ENCODE measurements at regions not wholly inside any gene's neighbourhood (a gene's known extent, or its start where the extent isn't known, plus 50 kb on each side); places are given as distances from the start of the nearest gene placed in this dataset.
"Not testable (repeated sequence)": the region's sequence is repeated elsewhere in the genome, so short reads cannot be mapped to it uniquely, and the experiment has no call there.

DNA sequence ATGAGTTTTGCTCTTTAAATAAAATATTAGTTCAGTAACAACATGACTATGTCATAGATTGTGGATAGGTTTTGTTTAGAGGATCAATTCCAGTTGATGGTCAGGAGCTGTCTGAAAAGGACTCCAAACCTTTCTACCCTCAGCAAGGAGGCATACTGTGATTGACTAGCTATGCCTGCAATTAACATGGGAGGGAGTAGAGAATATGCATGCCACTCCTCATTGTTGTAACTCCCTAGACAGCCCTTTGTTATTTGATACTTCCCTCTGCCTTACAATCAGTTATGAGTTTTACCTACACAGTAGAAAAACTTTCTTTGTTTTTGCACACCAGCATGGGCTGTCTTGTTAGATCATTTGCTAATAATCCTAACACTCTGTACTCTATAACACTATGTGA lies 1418.5 kb downstream of the KHDRBS2 start:
- H3K4me3 ChIP-seq (ENCODE audit: low read length): no peak overlapping the region
- H3K9ac ChIP-seq (ENCODE audit: low read depth, low read length): no peak overlapping the region
- H3K36me3 ChIP-seq (ENCODE audit: insufficient read depth, low read depth, low read length): no peaks in the 10 kb centered on the region
- no peak overlapping the region for H3K27ac ChIP-seq (ENCODE audit: low read length)
- peaks cover 7% of the 10 kb centered on the region for H3K4me1 ChIP-seq (ENCODE audit: insufficient read depth, low read length)
- H3K27me3 ChIP-seq (ENCODE audit: insufficient read depth, low read length): no peaks in the 10 kb centered on the region
- no peaks in the 10 kb centered on the region for H3K9me3 ChIP-seq (ENCODE audit: insufficient read depth, low read depth, low read length)

GRCh38 chr6:60843175-60843982 lies 1442.6 kb downstream of the KHDRBS2 start:
- not testable (repeated sequence) for H3K36me3 ChIP-seq (ENCODE audit: insufficient read depth, low read depth, low read length); H3K4me3 ChIP-seq (ENCODE audit: low read length); H3K27ac ChIP-seq (ENCODE audit: low read length); H3K9me3 ChIP-seq (ENCODE audit: insufficient read depth, low read depth, low read length); H3K4me1 ChIP-seq (ENCODE audit: insufficient read depth, low read length); H3K27me3 ChIP-seq (ENCODE audit: insufficient read depth, low read length)
- peak overlapping the region; percentile 32; the same call in 1 of the 2 replicates for H3K9ac ChIP-seq (ENCODE audit: low read depth, low read length)

DNA sequence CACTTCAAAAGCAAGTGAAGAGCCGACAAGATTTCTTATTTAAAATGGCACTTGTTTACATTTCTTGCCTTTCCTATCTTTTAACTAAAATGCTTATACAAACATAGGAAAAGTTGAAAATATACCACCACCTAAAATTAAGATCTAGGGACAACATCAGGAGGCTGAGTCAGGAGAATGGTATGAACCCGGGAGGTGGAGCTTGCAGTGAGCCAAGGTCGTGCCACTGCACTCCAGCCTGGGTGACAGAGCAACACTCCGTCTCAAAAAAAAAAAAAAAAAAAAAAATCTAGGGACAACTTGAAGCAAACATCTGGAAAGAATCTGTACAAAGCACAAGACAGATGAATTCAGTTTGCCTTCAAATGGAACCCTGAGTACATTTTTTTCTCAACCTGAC lies 1455.3 kb downstream of the KHDRBS2 start:
- H3K36me3 ChIP-seq (ENCODE audit: insufficient read depth, low read depth, low read length); H3K27me3 ChIP-seq (ENCODE audit: insufficient read depth, low read length); H3K27ac ChIP-seq (ENCODE audit: low read length): not testable (repeated sequence)

DNA sequence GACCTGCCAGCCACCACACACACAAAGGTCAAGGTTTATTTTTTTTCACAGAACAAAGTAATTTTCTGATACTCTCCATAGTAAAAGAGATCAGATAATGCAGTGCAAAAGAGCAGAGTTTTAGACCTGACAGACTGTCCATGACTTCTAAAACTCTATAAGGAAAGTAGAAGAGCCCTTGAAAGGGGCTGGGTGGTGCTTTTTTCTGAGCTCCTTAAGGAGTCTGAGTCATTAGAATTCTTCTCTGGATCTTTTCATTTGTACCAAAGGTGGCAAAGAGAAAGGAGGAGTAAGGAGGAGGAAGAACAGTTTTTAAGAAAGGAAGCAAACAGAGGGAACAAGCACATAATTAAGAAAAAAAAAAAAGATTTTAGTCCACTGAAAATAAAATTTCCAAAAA lies 1463.4 kb downstream of the KHDRBS2 start:
- H3K9ac ChIP-seq (ENCODE audit: low read depth, low read length); H3K27ac ChIP-seq (ENCODE audit: low read length); H3K36me3 ChIP-seq (ENCODE audit: insufficient read depth, low read depth, low read length); H3K9me3 ChIP-seq (ENCODE audit: insufficient read depth, low read depth, low read length); H3K27me3 ChIP-seq (ENCODE audit: insufficient read depth, low read length); H3K4me1 ChIP-seq (ENCODE audit: insufficient read depth, low read length); H3K4me3 ChIP-seq (ENCODE audit: low read length): not testable (repeated sequence)

More for the DNA sequence above, 1455.3 kb downstream of the KHDRBS2 start:
- not testable (repeated sequence) for H3K4me3 ChIP-seq (ENCODE audit: low read length); H3K9ac ChIP-seq (ENCODE audit: low read depth, low read length); H3K9me3 ChIP-seq (ENCODE audit: insufficient read depth, low read depth, low read length); H3K4me1 ChIP-seq (ENCODE audit: insufficient read depth, low read length)

DNA sequence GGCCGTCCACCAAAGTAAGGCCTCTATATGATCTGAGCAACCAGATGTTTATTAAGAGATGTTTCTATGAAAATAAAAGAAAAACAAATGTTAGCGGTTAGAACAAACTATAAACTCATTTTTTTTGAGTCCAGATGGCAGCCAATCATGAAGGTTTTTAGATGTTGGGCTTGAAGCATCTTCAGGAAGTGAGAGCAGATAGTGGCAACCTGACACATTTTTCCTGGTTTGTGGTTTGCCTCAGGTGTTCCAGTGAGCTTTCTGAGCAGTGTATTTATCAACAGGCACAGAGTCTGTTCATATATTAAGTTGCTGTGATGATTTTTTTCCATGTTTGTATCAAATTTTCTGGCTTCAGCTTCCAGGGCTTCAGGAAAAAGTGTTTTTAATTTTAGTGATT lies 1468.0 kb downstream of the KHDRBS2 start:
- not testable (repeated sequence) for H3K9ac ChIP-seq (ENCODE audit: low read depth, low read length); H3K27me3 ChIP-seq (ENCODE audit: insufficient read depth, low read length); H3K36me3 ChIP-seq (ENCODE audit: insufficient read depth, low read depth, low read length); H3K27ac ChIP-seq (ENCODE audit: low read length); H3K4me1 ChIP-seq (ENCODE audit: insufficient read depth, low read length); H3K4me3 ChIP-seq (ENCODE audit: low read length); H3K9me3 ChIP-seq (ENCODE audit: insufficient read depth, low read depth, low read length)

DNA sequence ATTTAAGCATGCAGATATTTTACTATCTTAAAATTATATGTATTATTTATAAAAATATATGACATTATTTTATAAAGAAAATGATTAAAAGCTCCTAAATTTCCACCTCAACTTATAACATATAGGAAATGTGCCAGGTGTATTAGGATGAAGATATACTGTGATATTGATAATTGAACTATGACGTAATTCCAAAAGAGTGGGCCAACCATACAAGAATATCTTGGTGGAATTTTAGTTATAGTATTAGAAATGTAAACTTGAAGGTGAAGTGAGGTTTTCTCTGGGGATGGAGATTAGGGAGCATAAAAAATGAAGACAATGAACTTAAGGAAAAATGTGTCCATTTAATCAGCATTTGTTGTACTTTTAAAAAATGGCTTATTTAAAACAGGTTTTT lies 1471.2 kb downstream of the KHDRBS2 start:
- not testable (repeated sequence) for H3K36me3 ChIP-seq (ENCODE audit: insufficient read depth, low read depth, low read length); H3K9me3 ChIP-seq (ENCODE audit: insufficient read depth, low read depth, low read length); H3K4me1 ChIP-seq (ENCODE audit: insufficient read depth, low read length); H3K4me3 ChIP-seq (ENCODE audit: low read length); H3K27me3 ChIP-seq (ENCODE audit: insufficient read depth, low read length); H3K9ac ChIP-seq (ENCODE audit: low read depth, low read length); H3K27ac ChIP-seq (ENCODE audit: low read length)

DNA sequence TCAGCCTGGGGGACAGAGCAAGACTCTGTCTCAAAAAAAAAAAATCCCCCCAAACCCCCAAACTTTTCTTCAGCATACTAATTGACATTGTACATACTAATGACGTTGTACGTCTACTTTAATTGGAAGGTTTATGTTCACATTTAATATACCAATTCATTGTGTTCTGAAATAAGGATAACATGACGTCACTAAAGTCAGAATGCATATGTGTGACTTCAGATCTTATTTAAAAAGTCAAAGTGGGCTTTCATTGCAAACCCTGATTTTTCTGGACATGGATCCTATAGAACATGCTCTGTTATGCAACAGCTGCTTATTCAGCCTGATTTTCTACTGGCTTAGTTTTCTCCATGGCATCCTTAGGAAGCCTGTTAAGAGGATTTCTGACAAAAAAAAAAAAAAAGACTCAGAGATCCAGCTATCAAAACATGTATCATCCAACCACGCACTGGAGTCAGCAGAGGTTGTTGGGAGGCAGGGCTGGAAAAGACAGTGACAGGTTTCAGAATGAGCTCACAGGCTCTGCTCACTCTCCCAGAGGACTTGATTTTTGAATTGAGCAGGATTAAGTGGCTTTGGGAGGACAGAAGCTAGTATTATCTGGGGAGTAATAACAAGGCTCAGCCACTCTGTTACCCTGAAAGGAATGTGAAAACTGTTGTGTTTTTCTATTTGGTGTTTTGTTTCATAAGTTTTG lies 1472.0 kb downstream of the KHDRBS2 start:
- not testable (repeated sequence) for H3K27me3 ChIP-seq (ENCODE audit: insufficient read depth, low read length); H3K9me3 ChIP-seq (ENCODE audit: insufficient read depth, low read depth, low read length); H3K4me3 ChIP-seq (ENCODE audit: low read length); H3K9ac ChIP-seq (ENCODE audit: low read depth, low read length); H3K4me1 ChIP-seq (ENCODE audit: insufficient read depth, low read length); H3K27ac ChIP-seq (ENCODE audit: low read length); H3K36me3 ChIP-seq (ENCODE audit: insufficient read depth, low read depth, low read length)

DNA sequence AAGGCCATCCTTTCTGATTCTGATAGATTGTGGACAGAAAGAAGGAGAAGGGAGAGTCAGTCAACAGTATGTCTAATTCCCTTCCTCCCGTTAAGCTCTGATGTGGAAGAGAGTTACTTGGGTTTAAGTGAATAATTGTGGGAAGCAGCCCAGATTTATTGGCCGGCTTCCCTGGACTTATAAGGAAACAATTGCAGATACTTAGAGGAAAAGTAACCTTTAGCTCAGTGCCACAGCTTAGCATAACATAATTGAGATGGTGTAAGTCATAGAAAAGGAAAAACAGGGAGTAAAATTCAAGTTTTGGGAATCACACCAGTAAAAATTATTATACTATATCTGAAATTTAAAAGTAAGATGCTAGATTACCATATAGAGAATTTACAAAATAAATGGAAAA lies 1475.8 kb downstream of the KHDRBS2 start:
- H3K4me3 ChIP-seq (ENCODE audit: low read length); H3K36me3 ChIP-seq (ENCODE audit: insufficient read depth, low read depth, low read length); H3K9me3 ChIP-seq (ENCODE audit: insufficient read depth, low read depth, low read length); H3K27me3 ChIP-seq (ENCODE audit: insufficient read depth, low read length); H3K27ac ChIP-seq (ENCODE audit: low read length); H3K9ac ChIP-seq (ENCODE audit: low read depth, low read length); H3K4me1 ChIP-seq (ENCODE audit: insufficient read depth, low read length): not testable (repeated sequence)

DNA sequence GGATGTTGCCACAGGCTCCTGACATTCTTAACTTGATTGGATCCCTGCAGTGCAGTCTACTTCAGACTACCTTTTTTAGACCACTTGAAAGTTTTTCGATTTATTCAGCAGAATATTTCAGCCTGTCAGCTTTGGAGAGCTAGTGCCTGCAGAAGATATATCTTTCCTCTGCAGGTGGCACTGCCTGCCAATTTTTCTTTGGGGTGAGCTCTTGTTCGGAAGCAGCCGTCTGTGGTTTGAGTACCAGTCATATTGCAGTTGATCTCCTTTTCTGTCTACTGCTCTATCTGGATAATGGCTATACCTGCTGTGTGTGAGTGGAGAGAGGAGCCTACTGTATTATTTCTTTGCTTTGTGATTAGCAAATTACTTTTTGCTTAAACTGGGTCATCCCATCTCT lies 1486.9 kb downstream of the KHDRBS2 start:
- not testable (repeated sequence) for H3K27ac ChIP-seq (ENCODE audit: low read length); H3K9ac ChIP-seq (ENCODE audit: low read depth, low read length); H3K27me3 ChIP-seq (ENCODE audit: insufficient read depth, low read length); H3K4me3 ChIP-seq (ENCODE audit: low read length); H3K36me3 ChIP-seq (ENCODE audit: insufficient read depth, low read depth, low read length); H3K4me1 ChIP-seq (ENCODE audit: insufficient read depth, low read length); H3K9me3 ChIP-seq (ENCODE audit: insufficient read depth, low read depth, low read length)

DNA sequence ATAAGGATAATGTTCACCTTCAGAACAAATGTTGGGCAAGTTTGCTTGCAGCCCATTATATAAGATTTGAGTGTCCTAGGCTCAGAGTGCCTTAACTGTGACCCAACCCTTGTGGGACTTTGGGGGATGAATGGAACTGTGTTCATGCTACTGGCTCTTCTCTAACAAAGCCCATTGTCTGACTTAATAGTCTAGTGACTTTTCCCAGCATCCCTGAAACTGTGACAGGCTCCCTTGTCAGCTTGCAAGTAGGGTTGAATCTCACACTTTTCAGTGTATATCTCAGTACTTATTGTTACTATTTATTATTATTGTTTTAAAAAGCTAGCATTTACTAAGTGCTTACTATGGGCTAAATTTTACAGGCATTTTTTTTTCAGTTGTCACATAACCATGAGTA lies 1488.2 kb downstream of the KHDRBS2 start:
- H3K27me3 ChIP-seq (ENCODE audit: insufficient read depth, low read length); H3K4me1 ChIP-seq (ENCODE audit: insufficient read depth, low read length); H3K9me3 ChIP-seq (ENCODE audit: insufficient read depth, low read depth, low read length); H3K9ac ChIP-seq (ENCODE audit: low read depth, low read length); H3K4me3 ChIP-seq (ENCODE audit: low read length); H3K27ac ChIP-seq (ENCODE audit: low read length); H3K36me3 ChIP-seq (ENCODE audit: insufficient read depth, low read depth, low read length): not testable (repeated sequence)

GRCh38 chr6:60789601-60790000 lies 1496.4 kb downstream of the KHDRBS2 start:
- H3K4me3 ChIP-seq (ENCODE audit: low read length); H3K36me3 ChIP-seq (ENCODE audit: insufficient read depth, low read depth, low read length); H3K4me1 ChIP-seq (ENCODE audit: insufficient read depth, low read length): not testable (repeated sequence)

GRCh38 chr6:60782698-60783464 lies 1503.1 kb downstream of the KHDRBS2 start:
- H3K9me3 ChIP-seq (ENCODE audit: insufficient read depth, low read depth, low read length); H3K27me3 ChIP-seq (ENCODE audit: insufficient read depth, low read length); H3K36me3 ChIP-seq (ENCODE audit: insufficient read depth, low read depth, low read length); H3K4me3 ChIP-seq (ENCODE audit: low read length); H3K4me1 ChIP-seq (ENCODE audit: insufficient read depth, low read length); H3K9ac ChIP-seq (ENCODE audit: low read depth, low read length); H3K27ac ChIP-seq (ENCODE audit: low read length): not testable (repeated sequence)

More at GRCh38 chr6:60789601-60790000, 1496.4 kb downstream of the KHDRBS2 start:
- not testable (repeated sequence) for H3K9ac ChIP-seq (ENCODE audit: low read depth, low read length); H3K27me3 ChIP-seq (ENCODE audit: insufficient read depth, low read length); H3K9me3 ChIP-seq (ENCODE audit: insufficient read depth, low read depth, low read length); H3K27ac ChIP-seq (ENCODE audit: low read length)
